NK-92 treated with Interleukin-12 subunit alpha and Interleukin-12 subunit beta, amount 100 ng/mL, for 24 hours (cell line): ENCODE measurements at regions not wholly inside any gene's neighbourhood (a gene's known extent, or its start where the extent isn't known, plus 50 kb on each side); places are given as distances from the start of the nearest gene placed in this dataset.
A peak's percentile ranks its signal among the peaks of the same experiment; 100 is the strongest.

ENCODE experiments used
- DNase-seq: peaks from one replicate; lab custom pipeline; 2025; lab: John Stamatoyannopoulos, UW

- DNase-seq: peak; percentile 35
Measured at GRCh38 chr10:113326160-113327111, 226.4 kb upstream of the HABP2 start.

DNA sequence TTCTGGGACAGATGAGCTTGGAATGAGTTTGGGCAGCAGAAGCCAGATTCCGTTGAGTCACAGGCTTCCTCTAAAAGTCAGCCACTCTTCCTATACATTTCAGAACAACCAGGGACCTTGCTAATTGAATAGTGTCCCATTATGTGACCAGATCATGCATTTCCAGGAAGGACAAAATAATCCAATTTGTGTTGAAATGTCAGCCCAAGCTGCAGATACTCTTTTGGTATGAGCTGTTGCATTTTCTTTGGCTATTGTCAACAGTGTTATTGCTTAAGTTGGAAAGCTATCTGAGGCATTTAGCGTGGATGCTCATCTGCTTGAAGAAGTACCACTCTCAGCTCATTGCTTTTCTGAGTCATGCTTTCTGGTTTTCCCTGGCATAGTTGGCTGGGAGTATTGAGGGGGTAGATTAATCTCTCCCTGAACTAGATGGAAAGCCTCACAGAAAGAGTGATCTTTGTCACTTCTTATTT, 223.7 kb upstream of the HABP2 start:
- no peak for DNase-seq

GRCh38 chr10:113331961-113332360, 220.9 kb upstream of the HABP2 start:
- no peak for DNase-seq

- DNase-seq: no peak
Measured at GRCh38 chr10:113333313-113333712, 219.5 kb upstream of the HABP2 start.

- no peak for DNase-seq
Measured at GRCh38 chr10:113335592-113335991, 217.3 kb upstream of the HABP2 start.

- no peak for DNase-seq
Measured at GRCh38 chr10:113336549-113337130, 216.2 kb upstream of the HABP2 start.

DNA sequence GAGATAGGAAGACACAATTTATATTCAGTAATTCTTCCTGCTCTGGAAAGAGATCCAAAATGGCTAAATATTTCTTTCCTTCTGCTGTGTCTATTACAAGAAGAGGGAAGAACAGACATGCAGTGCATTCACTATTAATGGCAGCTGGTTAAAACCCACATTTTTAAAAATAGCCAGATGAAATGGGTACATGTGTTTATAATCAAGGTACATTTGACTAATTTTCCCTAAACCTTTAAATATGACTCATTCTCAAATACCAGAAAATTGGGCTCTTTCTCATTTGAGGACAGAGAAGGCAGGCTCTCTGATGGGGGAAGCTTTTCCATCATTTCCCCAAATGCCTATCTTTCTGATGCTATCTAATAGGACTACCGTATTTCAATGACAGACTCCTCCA, 215.7 kb upstream of the HABP2 start:
- DNase-seq: no peak

DNA sequence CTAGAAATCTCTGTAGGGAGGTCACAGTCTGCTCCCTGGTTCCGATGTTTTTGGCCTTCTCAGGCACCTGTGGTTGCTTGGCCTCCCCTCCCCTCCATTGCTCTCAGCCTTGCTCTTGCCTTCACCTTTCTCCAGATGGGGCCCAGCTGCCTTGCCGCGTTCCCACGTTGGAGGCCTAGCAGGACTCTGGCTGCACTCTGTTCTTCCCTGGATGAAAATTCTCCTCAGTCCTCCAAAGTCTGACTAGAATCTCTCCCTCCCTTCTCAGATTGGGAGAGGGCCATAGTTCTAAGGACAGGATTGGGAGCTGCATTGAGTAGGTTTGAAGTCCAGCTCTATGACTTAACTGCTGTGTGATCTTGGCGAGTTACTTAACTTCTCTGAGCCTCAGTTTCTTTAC, 213.7 kb upstream of the HABP2 start:
- DNase-seq: no peak

DNA sequence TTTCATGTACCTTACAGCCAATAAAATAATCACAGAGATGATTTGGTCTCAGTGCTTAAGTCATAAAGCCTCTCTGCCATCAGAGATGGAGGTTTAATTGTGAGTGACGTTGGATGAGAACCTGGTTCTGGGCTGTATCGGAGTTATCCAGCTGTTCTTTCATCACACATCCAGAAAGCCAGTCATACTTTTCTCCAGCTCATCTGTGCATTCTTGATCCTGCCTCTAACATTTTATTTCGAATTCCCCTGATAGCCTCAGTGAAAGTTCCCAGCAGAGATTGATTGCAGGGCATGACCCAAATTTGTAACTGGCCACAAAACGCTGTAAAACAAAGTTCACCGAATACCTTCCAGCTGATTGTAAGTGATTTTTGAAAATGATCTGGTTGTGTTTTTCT, 212.6 kb upstream of the HABP2 start:
- no peak for DNase-seq

DNA sequence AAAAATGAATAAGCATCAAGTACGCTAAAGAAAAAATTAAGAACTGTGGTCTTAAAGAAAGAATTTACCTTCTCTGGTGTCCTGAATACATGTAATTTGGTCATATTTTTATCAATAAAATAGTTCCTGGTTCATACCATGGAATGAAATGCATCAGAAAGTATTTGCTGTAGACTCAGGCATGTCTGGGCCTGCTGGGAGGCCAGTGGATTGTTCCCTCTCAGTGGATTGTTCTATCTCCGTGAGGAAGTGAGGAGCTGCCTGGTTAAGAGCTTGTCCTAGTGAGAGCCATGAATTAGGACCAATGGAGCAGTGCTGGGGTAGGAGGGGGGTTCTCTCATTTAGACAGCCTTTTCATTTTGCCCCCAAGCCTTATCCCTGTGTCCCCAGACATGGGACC, 211.7 kb upstream of the HABP2 start:
- DNase-seq: no peak

DNA sequence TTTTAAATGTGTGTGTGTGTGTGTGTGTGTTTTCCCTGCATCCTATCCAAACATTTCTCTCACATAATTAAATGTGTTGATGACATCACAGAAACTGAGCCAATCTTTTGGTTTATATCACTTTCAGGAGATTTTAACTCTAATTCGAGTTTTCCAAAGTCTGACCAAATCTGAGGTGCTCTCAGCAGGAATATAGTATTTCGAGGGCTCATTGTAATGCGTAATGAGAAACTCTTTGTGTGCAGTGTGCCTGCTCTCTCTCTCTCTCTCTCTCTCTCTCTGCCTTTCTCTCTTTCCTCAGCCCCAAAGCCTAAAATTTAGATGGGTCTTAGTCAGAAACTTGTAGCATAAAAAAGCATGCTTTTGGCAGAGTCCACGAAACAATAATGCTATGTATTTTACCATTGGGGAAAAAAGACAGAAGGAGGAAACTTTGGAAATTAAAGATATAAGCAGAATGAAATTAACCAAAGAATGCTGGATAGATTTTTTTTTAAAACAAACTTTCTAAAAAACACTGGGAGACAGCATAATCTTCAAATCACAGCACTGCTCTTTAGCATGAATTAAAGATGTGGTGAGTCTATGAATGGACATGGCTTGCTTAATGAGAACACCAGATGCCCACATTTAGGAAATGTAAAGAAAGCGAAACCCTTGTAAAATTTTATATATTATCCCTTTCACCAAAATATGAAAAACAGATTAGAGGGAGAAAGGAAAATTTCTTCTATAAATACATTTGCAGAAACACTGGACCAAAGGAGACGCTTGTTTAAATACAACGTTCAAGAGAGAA, 206.8 kb upstream of the HABP2 start:
- no peak for DNase-seq

DNA sequence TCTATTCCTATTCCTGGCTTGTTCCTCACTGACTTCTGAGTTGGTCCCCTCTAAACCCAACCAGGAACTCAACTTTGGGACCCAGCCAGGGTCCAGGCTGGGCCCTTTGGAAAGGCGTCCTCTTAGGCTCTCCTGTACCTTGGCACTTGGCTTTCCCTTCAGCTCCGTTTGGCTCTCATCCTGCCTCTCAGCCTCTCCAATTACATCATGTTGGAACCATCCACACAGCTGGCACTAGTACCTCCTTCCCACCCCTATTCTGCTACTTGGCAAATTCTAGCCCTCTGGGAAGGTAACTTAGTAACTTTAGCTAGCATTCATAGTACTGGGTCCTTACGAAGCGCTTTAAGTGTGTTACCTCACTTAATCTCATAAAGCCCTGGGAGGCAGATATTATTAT, 205.3 kb upstream of the HABP2 start:
- no peak for DNase-seq

GRCh38 chr10:113348694-113349093, 204.2 kb upstream of the HABP2 start:
- no peak for DNase-seq

- no peak for DNase-seq
Measured at GRCh38 chr10:113350311-113351040, 202.4 kb upstream of the HABP2 start.

DNA sequence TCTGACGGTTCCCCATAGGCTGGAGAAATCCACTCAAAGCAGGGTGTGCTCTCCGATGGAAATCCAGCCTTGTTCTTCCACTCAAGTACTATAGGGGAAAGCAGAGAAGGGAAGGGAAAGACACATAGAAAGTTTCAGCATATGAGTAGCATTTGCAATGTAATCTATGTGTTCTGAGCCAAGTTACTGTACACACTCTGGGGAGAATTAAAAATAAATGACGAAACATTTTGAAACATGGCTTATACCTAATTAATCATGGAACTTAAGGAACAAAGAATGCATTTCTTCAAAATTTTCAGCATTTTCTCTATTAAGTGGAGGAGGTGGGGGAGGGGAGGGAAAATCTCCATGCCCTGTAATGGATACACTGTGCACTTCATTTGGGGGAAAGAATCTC, 198.1 kb upstream of the HABP2 start:
- DNase-seq: no peak

DNA sequence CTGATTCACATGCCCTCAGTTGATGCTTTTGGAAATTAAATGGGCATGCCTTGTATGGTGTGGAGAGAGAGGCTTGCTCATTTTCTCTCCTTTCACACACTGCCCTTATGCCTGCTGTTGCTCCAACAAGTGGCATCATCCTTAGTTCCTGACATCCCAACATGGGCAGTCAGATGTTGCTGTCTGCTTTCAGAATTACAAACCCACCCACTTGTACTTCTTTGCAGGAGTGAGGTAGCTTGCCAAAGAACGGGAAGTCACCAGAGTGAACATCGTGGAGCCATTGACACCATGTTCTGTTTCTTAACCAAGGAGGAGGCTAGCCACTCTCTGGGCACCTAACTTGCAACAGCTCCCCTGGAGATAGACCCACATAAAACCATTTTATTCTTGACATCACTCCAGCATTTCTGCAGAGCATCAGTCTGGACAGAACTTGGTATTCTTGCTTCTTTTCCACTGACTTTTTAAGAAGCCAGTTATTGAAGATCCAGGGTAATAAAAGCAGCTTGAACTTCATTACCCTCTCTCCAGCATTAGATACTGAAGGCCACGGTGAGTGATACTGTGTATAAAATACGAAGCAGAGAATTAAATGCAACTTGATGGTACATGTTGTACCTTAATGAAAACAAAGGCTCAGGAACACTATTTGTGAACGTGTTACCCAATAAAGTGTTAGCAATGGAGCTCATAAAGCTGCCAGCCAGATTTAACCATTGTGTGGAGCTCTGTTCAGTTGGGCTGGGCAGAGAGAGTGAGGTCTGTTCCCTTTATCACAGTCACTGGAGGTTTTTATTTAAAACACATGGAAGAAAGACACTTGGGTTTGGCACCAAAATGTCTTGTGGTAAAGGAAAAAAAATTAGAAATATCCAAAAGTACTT, 195.8 kb upstream of the HABP2 start:
- DNase-seq: no peak

DNA sequence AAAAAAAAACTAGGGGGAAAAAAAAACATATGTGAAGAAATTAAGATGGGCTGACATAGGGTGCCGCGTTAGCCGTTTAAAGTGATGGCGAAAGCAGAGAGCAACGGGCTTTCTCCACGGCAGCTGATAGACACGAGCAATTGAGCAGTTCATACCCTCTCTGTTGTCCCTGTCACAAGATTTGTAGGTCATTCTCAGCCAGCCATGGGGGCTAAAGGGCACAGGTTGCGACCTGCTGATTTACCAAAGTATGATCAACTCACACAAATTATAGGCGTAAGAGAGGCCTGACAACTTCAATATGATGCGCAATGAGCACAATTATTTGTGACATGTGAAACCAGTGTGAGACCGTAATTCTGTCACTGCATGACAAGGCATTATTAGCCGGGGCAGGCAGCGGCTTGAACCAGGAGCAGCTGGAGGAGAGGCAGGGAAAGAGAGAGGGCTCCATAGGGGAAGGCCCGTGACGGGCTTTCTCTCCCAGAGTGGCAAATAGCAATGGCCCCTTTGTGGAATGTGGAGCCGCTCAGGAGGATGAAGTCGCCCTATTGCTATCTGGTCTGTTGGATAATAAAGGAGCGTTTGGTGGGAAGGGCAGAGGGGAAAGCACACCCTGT, 195.1 kb upstream of the HABP2 start:
- DNase-seq: no peak

GRCh38 chr10:113359655-113360054, 193.2 kb upstream of the HABP2 start:
- DNase-seq: no peak

DNA sequence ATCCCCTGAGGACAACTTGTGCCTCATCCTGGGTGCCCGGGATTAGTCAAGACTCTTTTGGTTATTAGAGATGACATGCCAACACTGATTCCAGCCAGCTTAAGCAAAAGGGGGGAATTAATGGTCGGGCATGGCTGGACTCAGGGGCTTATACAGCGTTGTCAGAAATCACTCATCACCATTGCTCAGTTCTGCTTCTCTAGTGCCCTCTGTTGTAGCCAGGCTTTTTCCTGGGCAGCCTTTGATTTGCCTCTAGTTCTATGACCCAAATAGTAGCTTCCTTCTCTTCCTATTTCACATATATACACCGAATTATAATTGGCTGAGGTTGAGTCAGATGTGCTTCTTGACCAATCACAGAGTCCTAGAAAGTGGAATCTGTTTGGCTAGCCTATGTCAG, 192.0 kb upstream of the HABP2 start:
- no peak for DNase-seq

DNA sequence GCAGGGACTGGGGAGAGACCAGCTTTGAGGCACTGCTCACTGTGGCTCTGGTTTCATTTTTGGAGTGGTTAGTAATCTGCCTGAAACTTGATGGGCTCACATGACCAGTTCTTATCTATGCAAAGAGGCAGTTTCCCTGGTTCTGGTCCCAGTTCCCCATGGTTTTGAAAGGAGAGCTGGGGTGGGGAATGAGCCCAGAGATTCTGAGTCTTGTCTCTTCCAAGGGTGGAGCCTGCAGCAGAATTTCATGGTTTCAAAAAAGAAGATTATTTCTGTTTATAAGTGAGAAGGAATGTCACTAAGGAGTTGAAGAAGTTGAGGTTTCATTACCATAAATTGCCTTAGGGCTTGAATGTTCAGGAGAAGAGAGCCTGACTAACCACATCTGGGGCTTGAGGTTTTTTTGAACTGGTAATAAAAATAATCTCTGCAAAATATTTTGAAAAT, 190.2 kb upstream of the HABP2 start:
- DNase-seq: no peak
